ENCODE measurements at regions not wholly inside any gene's neighbourhood (a gene's known extent, or its start where the extent isn't known, plus 50 kb on each side); places are given as distances from the start of the nearest gene placed in this dataset.
A peak's percentile ranks its signal among the peaks of the same experiment; 100 is the strongest.

DNA sequence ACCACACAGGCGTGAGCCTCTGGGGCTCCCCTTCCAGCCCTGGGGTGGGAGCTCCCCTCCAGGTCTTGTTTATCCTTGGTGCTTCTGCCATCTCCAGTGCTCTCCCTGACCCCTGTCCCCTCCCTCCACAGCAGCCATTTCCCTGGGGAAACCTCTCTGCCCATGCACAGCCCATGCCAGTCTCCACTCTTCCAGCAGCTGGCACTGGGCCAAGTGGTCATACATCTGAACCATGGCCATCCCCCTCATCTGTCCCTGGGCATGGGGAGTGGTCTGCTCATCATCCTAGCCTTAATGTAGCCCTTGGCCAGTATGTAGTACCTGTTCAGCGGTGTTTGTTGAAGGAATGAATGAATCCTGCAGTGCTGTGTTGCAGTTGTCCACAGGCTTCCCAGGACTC, 172.4 kb upstream of the ZNF32 start:
- no peak for DNase-seq
- WGBS, 4 donors: 83 to 92% (median 91%) methylated on average over 1 to 2 of the region's 2 CpGs
- Histone ChIP-seq H3K36me3 (no peaks in the 10 kb centered on the region), H3K9me3 (no peaks in the 10 kb centered on the region), H3K27ac (peak overlapping the region in 3 of 12 donors; percentile 7 to 97 (median 96)), H3K4me1 (peaks cover 0 to 80% (median 50%) of the 10 kb centered on the region in 12 donors), H3K4me3 (no peak overlapping the region), H3K27me3 (no peaks in the 10 kb centered on the region)
- TF ChIP-seq, protein P1, sequence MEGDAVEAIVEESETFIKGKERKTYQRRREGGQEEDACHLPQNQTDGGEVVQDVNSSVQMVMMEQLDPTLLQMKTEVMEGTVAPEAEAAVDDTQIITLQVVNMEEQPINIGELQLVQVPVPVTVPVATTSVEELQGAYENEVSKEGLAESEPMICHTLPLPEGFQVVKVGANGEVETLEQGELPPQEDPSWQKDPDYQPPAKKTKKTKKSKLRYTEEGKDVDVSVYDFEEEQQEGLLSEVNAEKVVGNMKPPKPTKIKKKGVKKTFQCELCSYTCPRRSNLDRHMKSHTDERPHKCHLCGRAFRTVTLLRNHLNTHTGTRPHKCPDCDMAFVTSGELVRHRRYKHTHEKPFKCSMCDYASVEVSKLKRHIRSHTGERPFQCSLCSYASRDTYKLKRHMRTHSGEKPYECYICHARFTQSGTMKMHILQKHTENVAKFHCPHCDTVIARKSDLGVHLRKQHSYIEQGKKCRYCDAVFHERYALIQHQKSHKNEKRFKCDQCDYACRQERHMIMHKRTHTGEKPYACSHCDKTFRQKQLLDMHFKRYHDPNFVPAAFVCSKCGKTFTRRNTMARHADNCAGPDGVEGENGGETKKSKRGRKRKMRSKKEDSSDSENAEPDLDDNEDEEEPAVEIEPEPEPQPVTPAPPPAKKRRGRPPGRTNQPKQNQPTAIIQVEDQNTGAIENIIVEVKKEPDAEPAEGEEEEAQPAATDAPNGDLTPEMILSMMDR (IDR thresholded peaks at IDR 0.05): no peak
- TF ChIP-seq POLR2A (IDR thresholded peaks at IDR 0.05): no peak
- intact Hi-C loops (cut with DNase I): no loop called here
- ATAC-seq: no peak

DNA sequence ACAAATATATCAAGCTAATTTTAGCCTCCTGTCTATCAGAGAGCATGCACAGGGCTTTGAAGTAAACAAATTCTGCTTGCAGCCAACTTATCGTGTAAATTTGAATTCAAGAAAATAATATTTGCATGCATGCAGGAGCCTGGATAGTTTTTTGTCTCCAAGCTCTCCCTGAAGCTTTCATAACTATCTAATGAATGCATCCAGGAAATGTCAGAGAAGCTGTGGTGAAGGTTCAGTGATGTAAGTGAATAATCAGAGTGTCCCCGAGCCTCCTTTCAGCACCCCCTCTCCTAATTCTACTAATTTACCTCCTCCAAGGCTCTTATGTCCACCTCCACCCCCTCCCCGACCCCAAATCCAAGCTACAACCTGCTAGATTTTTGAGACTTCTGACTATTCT, 172.0 kb upstream of the ZNF32 start:
- no peak for DNase-seq
- H3K36me3 ChIP-seq: no peaks in the 10 kb centered on the region
- WGBS, 4 donors: 52 to 64% (median 55%) methylated on average over 3 of the region's 3 CpGs
- TF ChIP-seq POLR2A (IDR thresholded peaks at IDR 0.05): no peak
- TF ChIP-seq, protein P1 (IDR thresholded peaks at IDR 0.05): no peak
- peaks cover 0 to 82% (median 54%) of the 10 kb centered on the region in 12 donors for H3K4me1 ChIP-seq
- ATAC-seq: no peak
- intact Hi-C loops (cut with DNase I): no loop called here
- peak overlapping the region in 3 of 12 donors; percentile 7 to 97 (median 96) for H3K27ac ChIP-seq
- no peak overlapping the region for H3K4me3 ChIP-seq
- H3K27me3 ChIP-seq: no peaks in the 10 kb centered on the region
- no peaks in the 10 kb centered on the region for H3K9me3 ChIP-seq

DNA sequence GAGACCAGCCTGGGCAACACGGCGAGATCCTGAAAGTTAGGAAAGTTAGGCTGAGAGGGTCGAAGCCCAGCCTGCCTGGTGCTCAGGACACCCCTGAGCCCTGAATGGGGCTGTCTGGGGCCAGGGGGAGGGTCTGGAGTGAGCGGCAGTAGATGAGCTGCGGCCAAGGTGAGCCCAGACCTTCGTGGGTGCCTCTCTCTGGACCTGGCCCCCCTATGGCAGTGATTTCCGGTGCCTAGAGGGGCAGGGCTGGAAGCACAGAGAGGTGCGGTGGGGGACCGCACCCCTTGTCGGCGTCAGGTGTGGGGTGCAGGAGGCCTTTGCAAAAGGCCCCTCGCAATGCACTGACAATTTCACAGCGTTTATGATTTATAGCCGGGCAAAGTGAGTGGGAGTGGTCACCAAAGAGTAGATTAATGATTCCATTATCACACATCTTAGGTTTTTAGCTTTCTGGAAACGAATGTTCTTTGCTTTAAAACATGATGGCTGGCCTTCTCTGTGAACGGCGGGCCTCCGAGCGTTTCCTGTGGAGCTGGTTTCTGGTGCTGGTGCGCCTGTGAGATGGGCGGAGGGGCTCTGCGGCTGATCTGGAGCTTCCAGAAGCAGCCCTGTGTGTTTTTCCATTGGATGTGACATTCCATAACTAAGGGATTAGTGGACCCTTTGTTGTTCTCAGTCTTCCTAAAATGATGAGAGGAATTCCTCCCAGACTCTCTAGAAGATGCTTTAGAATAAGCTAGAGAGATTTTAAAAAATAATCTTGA, 171.0 kb upstream of the ZNF32 start:
- H3K4me3 ChIP-seq: no peak overlapping the region
- peaks cover 0 to 82% (median 54%) of the 10 kb centered on the region in 12 donors for H3K4me1 ChIP-seq
- TF ChIP-seq POLR2A (IDR thresholded peaks at IDR 0.05): no peak
- TF ChIP-seq, protein P1 (IDR thresholded peaks at IDR 0.05): no peak
- DNase-seq: no peak
- H3K36me3 ChIP-seq: no peaks in the 10 kb centered on the region
- ATAC-seq: no peak
- no peaks in the 10 kb centered on the region for H3K9me3 ChIP-seq
- H3K27me3 ChIP-seq: no peaks in the 10 kb centered on the region
- WGBS, 4 donors: 93 to 94% (median 94%) methylated on average over 21 to 22 of the region's 22 CpGs
- intact Hi-C loops (cut with DNase I): loop anchor here in 3 of 10 donors (10.0 kb wide), 3 partner anchors 85 to 565 kb away; partner anchors contain the start of gene CXCL12 (in 2 of the 3)
- H3K27ac ChIP-seq: peak overlapping the region in 2 of 12 donors; percentile 32 to 96

DNA sequence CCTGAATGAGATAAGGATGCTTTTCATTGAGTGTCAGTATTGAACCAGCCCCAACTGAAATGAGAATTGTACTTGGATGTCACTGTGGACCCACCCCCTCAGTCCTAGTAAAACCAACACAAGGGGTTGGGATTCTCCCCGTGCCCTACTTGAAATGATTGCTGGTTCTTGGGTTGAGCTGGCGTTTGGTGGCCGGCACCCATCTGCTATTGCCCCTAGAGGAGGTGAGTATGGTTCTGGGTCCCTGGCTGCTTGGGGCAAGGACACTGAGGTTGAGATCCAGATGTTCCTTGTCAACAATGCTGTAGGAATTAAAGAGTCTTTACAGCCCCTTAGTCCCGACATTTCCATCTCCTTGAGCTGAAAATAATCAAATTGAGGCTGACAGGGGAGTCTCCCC, 170.0 kb upstream of the ZNF32 start:
- intact Hi-C loops (cut with DNase I): loop anchor here in 3 of 10 donors (10.0 kb wide), 3 partner anchors 86 to 566 kb away; partner anchors contain the start of gene CXCL12 (in 2 of the 3)
- Histone ChIP-seq H3K27ac (peak overlapping the region in 1 of 12 donors; percentile 88), H3K9me3 (no peaks in the 10 kb centered on the region), H3K27me3 (no peaks in the 10 kb centered on the region), H3K36me3 (no peaks in the 10 kb centered on the region), H3K4me3 (no peak overlapping the region), H3K4me1 (peaks cover 0 to 75% (median 46%) of the 10 kb centered on the region in 12 donors)
- no peak for ATAC-seq
- WGBS, 4 donors: 75 to 88% (median 87%) methylated on average over 3 to 4 of the region's 4 CpGs
- TF ChIP-seq, protein P1 (IDR thresholded peaks at IDR 0.05): no peak
- no peak for TF ChIP-seq POLR2A (IDR thresholded peaks at IDR 0.05)
- no peak for DNase-seq
